GM18502 (cell line): ENCODE measurements at regions not wholly inside any gene's neighbourhood (a gene's known extent, or its start where the extent isn't known, plus 50 kb on each side); places are given as distances from the start of the nearest gene placed in this dataset.
"Not testable (repeated sequence)": the region's sequence is repeated elsewhere in the genome, so short reads cannot be mapped to it uniquely, and the experiment has no call there.

Experiments
- ATAC-seq: cut with Tn5 transposase; IDR thresholded peaks from one replicate; pipeline ENCODE4 v1.9.1; 2021; ENCODE audit warnings: mild to moderate bottlenecking; ENCODE audit not compliant: unreplicated experiment, poor library complexity

DNA sequence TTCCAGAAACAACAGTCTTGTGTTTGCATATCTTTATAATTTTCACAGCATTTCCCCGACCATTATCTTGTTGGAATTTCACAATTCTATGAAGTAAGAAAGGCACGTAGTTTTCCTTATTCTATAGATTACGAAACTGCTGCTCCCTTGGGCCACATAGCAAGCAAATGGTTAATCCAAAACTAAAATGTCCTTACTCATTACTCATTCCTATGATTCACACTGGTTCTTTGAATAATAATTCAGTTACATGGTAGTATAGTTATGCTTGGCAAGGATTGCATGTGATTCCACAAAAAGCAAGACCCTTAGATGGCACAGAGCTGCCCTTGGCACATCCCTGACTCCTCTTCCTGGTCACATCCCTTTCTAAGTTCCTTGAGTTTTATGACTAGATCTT is 51.2 kb downstream of the OR13H1 start:
- ATAC-seq, result no peak

DNA sequence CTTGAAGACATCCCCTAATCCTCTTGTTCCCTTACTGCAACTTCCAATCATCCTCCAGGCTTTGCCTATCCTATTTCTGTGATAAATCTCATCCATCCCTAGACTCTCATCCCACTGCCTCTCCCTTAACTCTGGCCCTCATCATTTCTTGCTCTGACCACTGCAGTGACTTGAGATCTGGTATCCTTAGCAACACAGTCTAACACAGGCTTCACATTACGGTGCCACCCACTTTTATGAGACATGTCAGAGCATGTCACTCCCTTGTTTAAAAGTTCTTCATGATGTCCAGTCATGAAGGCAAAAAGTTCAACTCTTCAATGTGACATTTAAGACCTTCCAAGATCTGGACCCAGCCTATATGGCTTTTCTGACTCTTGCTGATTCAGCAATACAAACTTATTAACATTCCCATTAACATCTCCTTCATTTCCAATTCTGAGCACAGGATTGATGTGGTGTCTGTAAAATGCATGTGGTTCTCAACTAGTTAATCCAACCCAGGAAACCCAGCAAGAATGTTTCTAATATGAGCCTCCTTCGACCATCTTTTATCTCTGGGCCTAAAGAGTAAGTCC is 64.0 kb downstream of the OR13H1 start:
- no peak for ATAC-seq

DNA sequence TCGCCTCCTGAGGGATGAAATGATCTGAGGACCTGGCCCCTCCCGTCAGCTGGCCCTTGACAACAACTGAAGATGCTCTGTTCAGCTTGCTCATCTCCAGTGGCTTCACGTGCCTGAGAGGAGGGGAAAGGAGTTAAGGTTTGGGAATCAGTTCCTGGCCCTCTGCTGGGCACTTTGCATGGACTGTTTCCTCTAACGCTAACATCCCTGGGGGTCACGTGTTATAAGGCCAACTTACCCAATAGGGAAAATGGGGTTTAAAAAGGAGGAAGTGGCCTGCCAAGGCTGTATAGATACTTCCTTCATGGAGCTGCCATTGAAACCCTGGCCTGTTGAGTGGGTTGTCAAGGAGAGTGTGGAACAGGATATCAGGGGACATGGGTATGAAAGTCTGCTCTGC is 65.6 kb downstream of the OR13H1 start:
- no peak for ATAC-seq

DNA sequence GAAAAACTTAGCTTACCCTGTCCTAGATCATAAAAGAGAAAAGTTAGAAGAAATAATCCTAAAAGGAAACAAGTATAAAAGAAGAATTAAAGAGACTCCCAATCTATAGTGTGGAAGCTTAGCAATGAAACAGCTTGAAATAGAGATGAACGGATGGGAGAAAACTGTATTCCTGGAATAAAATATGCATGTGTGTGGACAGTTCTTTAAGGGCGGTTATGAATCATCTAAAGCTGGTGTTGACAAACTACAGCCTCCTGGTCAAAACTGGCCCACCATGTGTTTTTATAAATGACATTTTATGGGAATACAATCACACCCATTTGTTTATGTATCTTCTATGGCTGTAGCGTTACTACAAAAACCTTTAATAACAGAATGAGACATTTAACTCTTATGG is 69.4 kb downstream of the OR13H1 start:
- no peak for ATAC-seq

DNA sequence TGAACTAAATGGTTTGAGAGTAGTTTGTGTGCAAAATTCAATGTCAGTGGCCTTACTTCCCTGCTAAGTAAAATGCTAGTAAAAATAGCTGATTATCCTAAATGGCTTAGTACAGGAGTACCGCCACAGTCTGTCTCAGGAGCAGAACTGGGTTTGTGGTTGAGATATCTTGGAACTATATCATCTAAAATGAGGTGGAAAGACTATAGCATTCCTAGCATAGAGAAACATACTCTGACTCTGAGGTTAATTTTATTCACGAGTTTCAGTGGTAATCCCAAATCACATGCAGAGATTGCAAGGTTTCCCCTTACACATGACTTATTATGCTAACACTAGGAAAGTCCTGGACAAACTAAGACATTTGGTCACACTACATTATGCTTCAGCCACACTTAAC is 70.4 kb downstream of the OR13H1 start:
- ATAC-seq, result no peak

DNA sequence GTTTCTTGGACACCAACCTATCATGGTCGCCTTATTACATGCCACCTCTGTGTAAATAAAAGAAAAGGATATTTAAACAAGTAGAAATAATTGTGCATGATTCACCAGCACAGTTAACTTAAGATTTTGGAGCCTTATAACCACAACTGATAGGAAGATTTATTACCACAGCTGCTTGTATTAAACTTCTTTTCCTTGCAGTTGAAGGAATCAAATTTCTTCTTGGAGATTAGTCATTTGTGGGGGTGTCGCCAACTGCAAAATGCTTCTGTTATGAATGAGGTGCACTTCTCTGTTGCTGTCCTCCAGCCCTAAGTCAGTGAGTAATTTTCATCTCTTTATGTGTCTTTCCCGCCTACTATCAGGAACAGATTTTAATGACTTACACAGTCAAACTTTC is 73.3 kb downstream of the OR13H1 start:
- no peak for ATAC-seq

DNA sequence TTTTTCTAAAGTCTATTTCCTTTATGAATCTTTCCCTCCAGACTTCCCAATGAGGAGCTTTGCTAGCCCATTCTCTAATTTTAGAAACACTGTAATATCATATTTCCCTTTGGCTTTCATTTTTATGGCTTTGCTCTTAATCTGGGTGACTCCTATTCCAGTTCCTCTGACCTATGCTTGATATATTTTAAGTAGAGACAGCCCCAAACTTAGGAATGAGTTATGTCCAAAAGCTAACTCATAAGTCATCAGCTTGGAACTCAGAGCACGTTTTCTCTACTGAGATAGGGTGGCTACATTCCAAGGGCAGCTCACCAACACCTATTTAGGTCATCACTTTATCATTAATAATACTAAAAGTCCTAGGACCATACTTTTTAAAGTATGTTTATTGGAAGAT is 77.8 kb downstream of the OR13H1 start:
- no peak for ATAC-seq

DNA sequence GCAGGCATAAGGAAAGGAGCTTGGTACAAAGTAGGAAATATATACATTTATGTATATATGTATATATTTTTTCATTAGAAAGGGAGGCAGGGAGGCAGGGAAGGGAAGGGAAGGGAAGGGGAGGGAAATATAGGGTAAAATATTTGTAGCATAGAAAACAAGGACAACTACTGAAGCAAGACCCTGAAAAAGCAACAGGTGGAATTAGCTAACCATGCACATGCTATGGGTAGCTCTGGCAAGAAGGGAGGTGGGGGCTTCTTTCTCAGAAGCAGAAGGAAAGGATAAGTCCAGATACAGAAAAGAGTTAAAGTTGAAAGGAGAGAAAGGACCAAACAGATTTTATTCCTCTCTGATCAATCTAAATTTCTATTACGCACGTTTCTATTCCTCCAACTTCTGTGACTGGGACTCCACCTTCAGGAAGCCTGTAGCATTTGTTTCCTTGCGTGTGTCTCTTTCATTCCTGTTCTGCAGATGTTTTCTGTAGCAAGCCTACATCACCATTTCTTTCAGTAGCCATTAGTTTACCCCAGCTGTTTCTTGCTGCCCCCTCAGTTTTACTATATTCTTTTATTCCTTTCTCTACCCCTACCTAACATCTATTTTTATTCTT is 82.9 kb downstream of the OR13H1 start:
- ATAC-seq, result no peak

DNA sequence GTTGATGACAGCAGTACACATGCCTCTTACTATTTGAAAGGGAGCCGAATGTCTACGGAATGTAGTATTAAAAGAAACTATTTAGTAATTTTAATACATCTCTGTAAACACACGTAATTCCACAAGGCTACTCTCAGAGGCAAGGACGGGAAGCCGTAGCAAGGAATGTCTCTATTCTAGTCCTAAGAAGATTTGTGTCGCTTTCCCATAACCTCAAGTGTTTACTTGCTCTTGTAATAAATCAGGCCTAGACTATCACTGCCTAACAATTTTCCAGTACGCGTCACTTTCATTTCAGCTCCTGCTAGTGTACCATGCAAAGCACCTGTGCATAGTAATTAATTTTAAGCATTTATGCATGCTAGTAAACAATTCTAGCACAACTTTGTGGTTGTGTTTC is 86.7 kb downstream of the OR13H1 start:
- ATAC-seq, result no peak

DNA sequence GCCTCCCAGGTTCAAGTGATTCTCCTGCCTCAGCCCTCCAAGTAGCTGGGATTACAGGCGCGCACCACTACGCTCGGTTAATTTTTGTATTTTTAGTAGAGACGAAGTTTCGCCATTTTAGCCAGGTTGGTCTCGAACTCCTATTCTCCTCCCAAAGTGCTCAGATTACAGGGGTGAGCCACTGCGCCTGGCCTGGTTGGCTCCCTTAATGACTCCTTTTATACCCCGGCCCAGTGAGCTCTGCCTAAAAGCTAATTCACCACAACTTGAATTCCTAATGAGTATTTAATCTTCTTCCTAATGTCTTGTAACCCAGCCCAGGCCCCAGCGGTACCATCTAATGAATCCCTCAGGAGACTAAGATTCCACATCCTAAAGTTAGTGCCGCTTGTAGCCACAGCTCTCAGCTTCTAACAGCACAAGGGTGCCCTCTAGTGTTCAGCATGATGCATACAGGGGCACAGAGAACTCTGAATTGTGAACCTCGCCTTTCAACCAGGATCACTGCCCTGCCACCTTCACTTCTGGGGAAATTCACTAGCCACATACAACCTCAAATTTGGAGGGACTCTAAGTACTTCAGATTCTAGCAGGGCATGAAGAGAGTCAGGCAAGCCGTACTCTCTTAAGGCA is 89.5 kb downstream of the OR13H1 start:
- ATAC-seq, result peak; percentile 95

DNA sequence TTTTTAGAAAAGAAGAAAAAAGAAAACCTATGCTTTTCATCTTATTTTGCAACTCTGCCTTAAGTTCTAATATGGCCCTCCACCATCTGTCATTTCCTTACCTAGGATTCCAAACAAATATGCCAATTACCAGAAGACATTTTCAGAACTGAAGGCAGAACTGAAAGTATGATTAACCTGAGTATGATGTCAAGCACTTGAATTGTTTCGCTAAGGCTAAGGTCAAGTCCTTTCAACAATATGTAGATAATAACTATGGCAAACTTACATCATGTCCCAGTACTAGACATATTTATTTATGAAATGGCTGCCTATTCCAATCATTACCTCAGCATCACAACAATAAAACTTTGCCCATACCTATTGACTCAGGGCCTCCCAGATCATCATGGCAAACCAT is 91.0 kb downstream of the OR13H1 start:
- no peak for ATAC-seq

DNA sequence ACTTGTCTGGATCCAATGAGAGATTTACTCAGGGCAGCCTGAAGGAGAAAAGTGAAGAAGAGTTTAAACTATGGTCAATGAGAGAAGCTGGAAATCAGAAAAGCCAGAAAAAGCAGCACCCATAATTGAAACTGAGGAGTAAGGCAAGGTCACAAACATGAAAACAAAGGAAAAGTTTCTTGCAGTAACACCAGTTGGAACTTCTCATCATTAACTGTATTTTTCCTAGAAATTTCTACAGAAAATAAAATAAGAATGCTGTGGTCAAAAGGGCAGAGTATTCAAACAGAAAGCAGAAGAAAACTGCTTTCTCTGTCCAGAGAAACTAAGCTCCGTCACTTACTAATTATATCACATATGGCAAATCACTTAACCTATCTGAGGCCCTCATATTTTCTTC is 102.2 kb downstream of the OR13H1 start:
- no peak for ATAC-seq

DNA sequence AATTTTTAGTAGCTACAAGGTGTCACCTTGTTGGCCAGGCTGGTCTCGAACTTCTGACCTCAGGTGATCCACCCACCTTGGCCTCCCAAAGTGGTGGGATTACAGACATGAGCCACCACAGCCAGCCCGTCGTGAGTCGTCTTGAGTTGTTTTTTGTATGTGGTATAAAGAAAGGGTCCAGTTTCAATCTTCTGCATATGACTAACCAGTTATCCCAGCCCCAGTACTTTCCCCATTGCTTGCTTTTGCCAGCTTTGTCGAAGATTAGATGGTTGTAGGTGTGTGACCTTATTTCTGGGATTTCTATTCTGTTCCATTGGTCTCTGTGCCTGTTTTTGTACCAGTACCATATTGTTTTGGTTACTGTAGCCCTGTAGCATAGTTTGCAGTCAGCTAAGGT is 105.9 kb downstream of the OR13H1 start:
- no peak for ATAC-seq

DNA sequence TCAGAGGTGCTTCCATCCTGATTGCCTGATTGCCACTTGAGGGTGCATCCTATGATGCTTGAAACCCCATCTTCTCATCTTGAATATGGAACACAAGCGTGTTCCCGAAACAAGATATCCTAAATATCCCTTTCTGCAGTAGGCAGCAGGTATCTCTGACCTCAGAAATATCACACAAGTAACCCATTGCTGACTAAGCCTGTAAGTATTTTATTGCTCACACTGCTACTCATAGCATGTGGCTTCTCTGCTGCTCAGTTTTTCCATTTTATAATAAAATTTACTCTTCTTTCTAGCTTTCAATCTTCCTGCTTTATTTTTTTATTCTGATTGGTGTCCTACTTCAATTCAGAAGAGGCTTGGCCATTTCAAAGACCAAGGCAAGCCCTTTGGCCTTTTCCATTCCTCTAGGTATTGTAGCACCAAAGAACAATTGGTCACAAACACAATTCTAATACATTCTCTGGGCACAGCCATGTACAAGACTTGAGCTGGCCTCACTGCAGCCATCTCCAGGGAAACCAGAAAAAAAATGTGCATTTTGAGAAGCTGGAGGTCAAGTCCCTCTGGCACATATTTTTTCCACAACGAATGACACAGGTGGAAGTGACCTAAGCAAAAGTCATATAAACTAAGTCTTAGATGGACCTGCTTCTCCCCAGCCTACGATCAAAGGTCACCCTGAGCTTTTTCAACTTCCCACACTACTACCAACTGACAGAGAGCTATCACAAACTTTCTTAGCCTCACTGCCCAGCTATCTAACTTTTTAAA is 107.0 kb downstream of the OR13H1 start:
- ATAC-seq, result no peak

DNA sequence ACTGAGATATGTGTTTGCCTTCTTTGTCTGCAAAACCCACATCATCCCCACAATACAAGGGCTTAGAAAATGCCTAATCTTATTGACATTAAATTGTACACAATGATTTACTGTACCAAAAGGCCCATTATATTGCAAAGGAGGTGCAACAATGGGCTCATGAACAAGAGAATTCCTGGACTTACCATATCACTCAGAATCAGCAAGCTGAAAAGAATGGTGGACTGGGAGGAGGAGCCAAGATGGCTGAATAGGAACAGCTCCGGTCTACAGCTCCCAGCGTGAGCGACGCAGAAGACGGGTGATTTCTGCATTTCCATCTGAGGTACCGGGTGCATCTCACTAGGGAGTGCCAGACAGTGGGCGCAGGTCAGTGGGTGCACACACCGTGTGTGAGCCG is 119.9 kb downstream of the OR13H1 start:
- not testable (repeated sequence) for ATAC-seq

DNA sequence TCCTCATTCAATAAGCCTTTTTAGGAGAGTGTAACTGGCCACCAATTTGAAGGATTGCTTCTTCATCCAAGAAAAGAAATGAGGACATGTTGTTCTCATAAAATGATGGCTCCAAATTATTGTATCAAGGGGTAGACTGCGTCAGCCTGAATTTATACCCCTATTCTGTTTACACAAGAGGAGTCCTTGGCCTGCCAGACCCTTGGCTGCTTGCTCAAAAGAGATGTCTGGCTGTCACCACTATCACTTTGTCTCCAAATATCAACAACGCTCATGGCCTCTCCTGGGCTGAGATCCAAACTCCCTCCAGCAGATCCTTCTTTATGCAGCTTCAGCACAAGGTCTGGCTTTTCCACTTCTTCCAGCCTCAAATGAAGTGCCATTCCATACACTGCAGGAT is 127.9 kb downstream of the OR13H1 start:
- no peak for ATAC-seq

DNA sequence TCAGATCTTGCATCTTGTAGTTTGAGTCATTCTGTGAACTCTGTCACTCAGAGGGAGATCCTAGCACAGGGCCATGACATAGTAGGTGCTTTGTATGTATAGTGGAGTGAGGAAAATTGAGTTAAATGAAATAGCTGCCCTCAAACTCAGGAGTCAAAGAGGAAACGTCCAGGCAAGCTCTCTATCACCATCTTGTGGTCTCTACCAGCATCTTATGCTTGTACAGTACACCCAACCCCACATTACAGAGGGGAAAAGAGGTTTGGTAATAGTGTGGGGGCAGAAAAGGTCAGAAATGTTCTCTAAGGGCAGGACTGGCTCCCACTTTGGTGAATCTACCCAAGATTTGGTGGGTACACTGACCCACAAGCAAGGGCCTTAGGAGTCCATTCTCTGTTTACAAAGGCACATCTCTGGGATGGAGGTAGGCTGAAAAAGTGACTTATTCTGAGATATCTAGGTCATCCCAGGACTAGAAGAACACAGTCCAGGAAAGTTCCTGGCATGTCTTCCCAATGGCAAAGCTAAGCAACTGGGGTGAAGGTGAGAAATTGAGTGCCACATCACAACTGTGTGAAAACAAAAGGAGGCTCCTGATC is 131.8 kb downstream of the OR13H1 start:
- ATAC-seq, result peak; percentile 70

DNA sequence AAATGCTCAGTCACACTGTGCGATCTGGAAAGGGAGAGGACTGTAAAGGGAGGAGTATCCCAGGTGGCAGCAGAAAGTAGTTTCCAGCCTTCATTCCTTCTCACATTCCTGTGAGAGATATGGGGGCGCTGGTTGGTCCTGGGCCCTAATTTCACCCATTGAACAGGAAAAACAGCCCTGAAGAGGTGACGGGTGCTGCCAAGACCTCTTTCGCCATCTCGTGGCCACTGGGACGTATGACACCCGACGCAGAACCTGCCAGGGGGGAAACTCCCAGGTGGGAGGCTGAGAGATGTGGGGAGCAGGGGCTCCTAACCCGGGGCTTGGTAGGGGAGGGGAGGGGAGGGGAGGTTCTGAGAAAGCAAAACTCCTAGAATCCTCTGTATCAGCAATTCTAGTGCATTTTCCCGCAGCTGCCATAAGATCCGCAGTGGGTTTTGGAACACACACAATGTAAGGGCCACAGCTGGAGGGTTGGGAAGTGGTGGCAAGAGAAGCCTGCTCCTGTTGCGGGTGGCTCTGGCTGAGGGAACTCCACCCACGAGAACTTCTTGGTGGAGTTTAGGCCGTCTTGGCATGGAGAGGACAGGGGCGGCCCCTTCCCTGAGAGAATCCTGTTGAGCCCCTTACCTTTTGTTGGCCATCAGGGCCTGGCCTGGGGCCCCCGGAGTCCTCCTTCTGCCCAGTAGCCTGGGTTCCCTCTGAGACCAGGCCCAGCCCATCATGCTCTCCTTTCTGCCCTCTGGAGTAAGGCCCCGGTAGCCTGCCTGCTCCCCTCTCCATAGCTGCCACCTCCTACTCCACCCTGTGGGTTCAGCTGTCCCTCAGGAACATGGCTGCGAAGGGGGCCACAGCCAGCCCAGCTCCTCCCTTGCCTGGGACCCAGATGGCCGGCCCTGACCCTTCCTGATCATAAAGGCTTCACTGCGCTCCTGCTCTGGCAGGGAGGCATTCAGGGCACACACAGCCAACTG is 134.1 kb downstream of the OR13H1 start:
- peak; percentile 84 for ATAC-seq

DNA sequence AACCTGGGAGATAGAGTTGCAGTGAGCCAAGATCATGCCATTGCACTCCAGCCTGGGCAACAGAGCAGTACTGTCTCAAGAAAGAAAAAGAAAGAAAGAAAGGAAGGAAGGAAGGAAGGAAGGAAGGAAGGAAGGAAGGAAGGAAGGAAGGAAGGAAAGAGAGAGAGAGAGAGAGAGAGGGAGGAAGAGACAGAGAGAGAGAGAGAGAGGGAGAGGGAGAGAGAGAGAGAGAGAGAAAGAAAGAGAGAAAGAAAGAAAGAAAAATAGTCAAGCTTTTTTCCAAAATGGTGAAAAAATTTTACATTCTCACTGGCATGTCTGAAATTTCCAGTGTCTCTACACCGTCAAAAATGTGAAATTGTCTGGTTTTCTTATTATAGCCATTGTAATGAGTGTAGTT is 138.9 kb downstream of the OR13H1 start:
- ATAC-seq, result not testable (repeated sequence)

DNA sequence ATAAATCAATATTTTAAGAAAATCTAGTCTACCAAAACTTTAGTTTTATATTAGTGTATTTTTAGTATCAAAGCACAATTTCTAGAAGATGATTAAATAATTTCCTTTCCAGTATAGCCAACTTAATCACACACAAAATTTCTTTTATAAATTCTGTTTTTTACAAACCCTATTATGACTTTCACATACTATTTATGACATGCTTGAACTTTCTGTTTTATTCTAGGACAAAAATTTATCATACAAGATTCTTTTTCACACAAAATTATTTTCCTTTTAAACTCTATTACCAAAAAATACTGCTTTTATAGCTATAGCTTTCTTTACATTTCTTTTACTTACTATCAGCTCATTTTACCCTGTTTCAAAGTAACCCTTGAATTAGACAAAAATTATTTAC is 149.5 kb downstream of the OR13H1 start:
- no peak for ATAC-seq
